Peyer's patch (tissue), 4 donors: ENCODE measurements at regions not wholly inside any gene's neighbourhood (a gene's known extent, or its start where the extent isn't known, plus 50 kb on each side); places are given as distances from the start of the nearest gene placed in this dataset.

ENCODE experiments used
- DNase-seq, 3 donors: peaks; one replicate each; pipeline ENCODE4 v3.0.0-alpha.2; 2017 to 2019
- H3K27ac ChIP-seq, 4 donors: fragments of 200-600 bp; sonication (generic); one replicate each; pipeline ENCODE4 v1.5.1; 2016 to 2019
- H3K27me3 ChIP-seq, 2 donors: fragments of 200-600 bp; sonication (generic); one replicate each; pipeline ENCODE4 v1.5.1; 2019
- H3K36me3 ChIP-seq, 3 donors: fragments of 200-600 bp; sonication (generic); one replicate each; pipeline ENCODE4 v1.5.1; 2016 to 2019
- H3K4me1 ChIP-seq, 4 donors: fragments of 200-600 bp; sonication (generic); one replicate each; pipeline ENCODE4 v1.5.1; 2016 to 2019
- H3K4me3 ChIP-seq, 4 donors: fragments of 200-600 bp; sonication (generic); 1 replicate in 3 of 4; 2 replicates in 1 of 4; pipeline ENCODE4 v1.5.1; 2016 to 2019; ENCODE audit warnings: mild to moderate bottlenecking in 1 of 4
- H3K9me3 ChIP-seq, 4 donors: fragments of 200-600 bp; sonication (generic); one replicate each; pipeline ENCODE4 v1.5.1; 2016 to 2019; ENCODE audit warnings: mild to moderate bottlenecking in 1 of 4
- POLR2A ChIP-seq, 2 donors: fragments of 450-650 bp; IDR thresholded peaks; one replicate each; pipeline ENCODE4 v1.5.1; 2017; ENCODE audit warnings: antibody characterized with exemption in 2 of 2, mild to moderate bottlenecking in 2 of 2, moderate library complexity in 2 of 2
- TF ChIP-seq, protein P1 (sequence below), 6 experiments: fragments of 450-650 bp in 4 of 6; fragments of 200-600 bp in 2 of 6; sonication (generic) in 1 of 6; IDR thresholded peaks; one replicate each; pipeline ENCODE4 v1.5.1; 2017 to 2019; ENCODE audit warnings: antibody characterized with exemption in 6 of 6, mild to moderate bottlenecking in 3 of 6, moderate library complexity in 1 of 6

GRCh38 chr1:222358100-222358499, 189.8 kb downstream of the HHIPL2 start:
- H3K27me3 ChIP-seq: no peaks in the 10 kb centered on the region
- no peak for TF ChIP-seq POLR2A (IDR thresholded peaks at IDR 0.05)
- TF ChIP-seq, protein P1, sequence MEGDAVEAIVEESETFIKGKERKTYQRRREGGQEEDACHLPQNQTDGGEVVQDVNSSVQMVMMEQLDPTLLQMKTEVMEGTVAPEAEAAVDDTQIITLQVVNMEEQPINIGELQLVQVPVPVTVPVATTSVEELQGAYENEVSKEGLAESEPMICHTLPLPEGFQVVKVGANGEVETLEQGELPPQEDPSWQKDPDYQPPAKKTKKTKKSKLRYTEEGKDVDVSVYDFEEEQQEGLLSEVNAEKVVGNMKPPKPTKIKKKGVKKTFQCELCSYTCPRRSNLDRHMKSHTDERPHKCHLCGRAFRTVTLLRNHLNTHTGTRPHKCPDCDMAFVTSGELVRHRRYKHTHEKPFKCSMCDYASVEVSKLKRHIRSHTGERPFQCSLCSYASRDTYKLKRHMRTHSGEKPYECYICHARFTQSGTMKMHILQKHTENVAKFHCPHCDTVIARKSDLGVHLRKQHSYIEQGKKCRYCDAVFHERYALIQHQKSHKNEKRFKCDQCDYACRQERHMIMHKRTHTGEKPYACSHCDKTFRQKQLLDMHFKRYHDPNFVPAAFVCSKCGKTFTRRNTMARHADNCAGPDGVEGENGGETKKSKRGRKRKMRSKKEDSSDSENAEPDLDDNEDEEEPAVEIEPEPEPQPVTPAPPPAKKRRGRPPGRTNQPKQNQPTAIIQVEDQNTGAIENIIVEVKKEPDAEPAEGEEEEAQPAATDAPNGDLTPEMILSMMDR (IDR thresholded peaks at IDR 0.05): no peak
- H3K4me1 ChIP-seq: no peaks in the 10 kb centered on the region

GRCh38 chr1:222357252-222357651, 190.7 kb downstream of the HHIPL2 start:
- Histone ChIP-seq H3K27me3 (no peaks in the 10 kb centered on the region), H3K27ac (no peak overlapping the region), H3K4me1 (no peaks in the 10 kb centered on the region), H3K36me3 (no peaks in the 10 kb centered on the region), H3K4me3 (no peak overlapping the region), H3K9me3 (no peaks in the 10 kb centered on the region)
- TF ChIP-seq, protein P1 (IDR thresholded peaks at IDR 0.05): no peak
- no peak for TF ChIP-seq POLR2A (IDR thresholded peaks at IDR 0.05)
- no peak for DNase-seq

More at GRCh38 chr1:222358100-222358499, 189.8 kb downstream of the HHIPL2 start:
- Histone ChIP-seq H3K9me3 (no peaks in the 10 kb centered on the region), H3K27ac (no peak overlapping the region), H3K4me3 (no peak overlapping the region), H3K36me3 (no peaks in the 10 kb centered on the region)
- no peak for DNase-seq

GRCh38 chr1:222347627-222348026, 200.3 kb downstream of the HHIPL2 start:
- no peak overlapping the region for H3K27ac ChIP-seq
- H3K9me3 ChIP-seq: no peaks in the 10 kb centered on the region
- no peaks in the 10 kb centered on the region for H3K4me1 ChIP-seq
- H3K36me3 ChIP-seq: no peaks in the 10 kb centered on the region
- no peaks in the 10 kb centered on the region for H3K27me3 ChIP-seq
- H3K4me3 ChIP-seq: no peak overlapping the region
- no peak for DNase-seq
- TF ChIP-seq, protein P1 (IDR thresholded peaks at IDR 0.05): no peak
- no peak for TF ChIP-seq POLR2A (IDR thresholded peaks at IDR 0.05)

GRCh38 chr1:222346955-222347354, 200.9 kb downstream of the HHIPL2 start:
- H3K36me3 ChIP-seq: no peaks in the 10 kb centered on the region
- no peaks in the 10 kb centered on the region for H3K4me1 ChIP-seq

GRCh38 chr1:222339376-222339947, 208.4 kb downstream of the HHIPL2 start:
- H3K9me3 ChIP-seq: no peaks in the 10 kb centered on the region
- no peaks in the 10 kb centered on the region for H3K4me1 ChIP-seq
- no peaks in the 10 kb centered on the region for H3K27me3 ChIP-seq
- no peak overlapping the region for H3K27ac ChIP-seq
- no peak for DNase-seq
- H3K36me3 ChIP-seq: no peaks in the 10 kb centered on the region
- no peak for TF ChIP-seq POLR2A (IDR thresholded peaks at IDR 0.05)
- TF ChIP-seq, protein P1 (IDR thresholded peaks at IDR 0.05): no peak
- H3K4me3 ChIP-seq: no peak overlapping the region

More at GRCh38 chr1:222346955-222347354, 200.9 kb downstream of the HHIPL2 start:
- no peak for TF ChIP-seq POLR2A (IDR thresholded peaks at IDR 0.05)
- TF ChIP-seq, protein P1 (IDR thresholded peaks at IDR 0.05): no peak
- Histone ChIP-seq H3K27me3 (no peaks in the 10 kb centered on the region), H3K9me3 (no peaks in the 10 kb centered on the region), H3K27ac (no peak overlapping the region), H3K4me3 (no peak overlapping the region)
- no peak for DNase-seq

- Histone ChIP-seq H3K9me3 (no peaks in the 10 kb centered on the region), H3K4me1 (no peaks in the 10 kb centered on the region), H3K27ac (no peak overlapping the region), H3K36me3 (no peaks in the 10 kb centered on the region), H3K27me3 (no peaks in the 10 kb centered on the region), H3K4me3 (no peak overlapping the region)
- no peak for DNase-seq
- TF ChIP-seq, protein P1 (IDR thresholded peaks at IDR 0.05): no peak
These were observed 212.3 kb downstream of the HHIPL2 start for GRCh38 chr1:222335586-222335985.
